PC-9 (cell line): ENCODE measurements at regions not wholly inside any gene's neighbourhood (a gene's known extent, or its start where the extent isn't known, plus 50 kb on each side); places are given as distances from the start of the nearest gene placed in this dataset.

Source experiments
- BruUV-seq: library from RNA; stranded (reverse); fragments of 400-500 nt; replicated peaks from 2 replicates; lab custom pipeline; 2021; lab: Mats Ljungman, UMichigan
- CTCF ChIA-PET: fragments of 300-600 bp; sonication (Branson Sonifier 250); formaldehyde crosslinking; loops from one replicate; lab custom pipeline; 2022; ENCODE audit warnings: antibody characterized with exemption; lab: Charles Lee
- POLR2A ChIA-PET: fragments of 300-600 bp; sonication (Branson Sonifier 250); formaldehyde crosslinking; loops from one replicate; lab custom pipeline; 2022; ENCODE audit warnings: antibody characterized with exemption; ENCODE audit not compliant: unreplicated experiment; lab: Charles Lee
- DNase-seq, 2 experiments: peaks; one replicate each; pipeline versions ENCODE4 v3.0.0 to v3.0.0-alpha.2; 2015 to 2022; ENCODE audit warnings: mixed read lengths in 1 of 2
- H2AFZ ChIP-seq: fragments of 200-600 bp; sonication (generic); 2 replicates; pipeline ENCODE4 v1.8.1; 2017; ENCODE audit warnings: antibody characterized with exemption
- H3F3A ChIP-seq: fragments of 200-600 bp; sonication (generic); 2 replicates; pipeline ENCODE4 v1.8.1; 2017; ENCODE audit warnings: antibody characterized with exemption, mild to moderate bottlenecking, low read depth; ENCODE audit not compliant: insufficient read depth
- H3K27ac ChIP-seq: fragments of 200-600 bp; sonication (generic); 2 replicates; pipeline ENCODE4 v1.6.1; 2016; ENCODE audit warnings: mixed run types
- H3K27me3 ChIP-seq: fragments of 200-600 bp; sonication (generic); 2 replicates; pipeline ENCODE4 v1.6.1; 2016; ENCODE audit warnings: low read depth, mixed run types; ENCODE audit not compliant: insufficient read depth
- H3K36me3 ChIP-seq: fragments of 200-600 bp; sonication (generic); 2 replicates; pipeline ENCODE4 v1.6.1; 2016; ENCODE audit warnings: low read depth, mixed run types
- H3K4me1 ChIP-seq: fragments of 200-600 bp; sonication (generic); replicated peaks from 2 replicates; pipeline ENCODE4 v1.6.1; 2016; ENCODE audit warnings: mixed run types; ENCODE audit not compliant: insufficient read depth
- H3K4me2 ChIP-seq: fragments of 200-600 bp; sonication (generic); 2 replicates; pipeline ENCODE4 v1.6.1; 2017; ENCODE audit warnings: mixed run types
- H3K4me3 ChIP-seq: fragments of 200-600 bp; sonication (generic); 2 replicates; pipeline ENCODE4 v1.6.1; 2016; ENCODE audit warnings: mixed run types
- H3K79me2 ChIP-seq: fragments of 200-600 bp; sonication (generic); 2 replicates; pipeline ENCODE4 v1.6.1; 2017; ENCODE audit warnings: low read depth, mixed run types
- H3K9me2 ChIP-seq: fragments of 200-600 bp; sonication (generic); 2 replicates; pipeline ENCODE4 v1.8.1; 2017; ENCODE audit warnings: mild to moderate bottlenecking; ENCODE audit not compliant: insufficient read depth
- H3K9me3 ChIP-seq: fragments of 200-600 bp; sonication (generic); 2 replicates; pipeline ENCODE4 v1.8.1; 2016; ENCODE audit warnings: low read depth; ENCODE audit not compliant: insufficient read depth
- H4K20me1 ChIP-seq: fragments of 200-600 bp; sonication (generic); 2 replicates; pipeline ENCODE4 v1.8.1; 2017; ENCODE audit not compliant: insufficient read depth
- EZH2 ChIP-seq: fragments of 200-600 bp; sonication (generic); IDR thresholded peaks from 2 replicates; pipeline ENCODE4 v1.8.0; 2017; ENCODE audit warnings: antibody characterized with exemption, low read depth
- intact Hi-C: fragments of 100-400 bp; cut with micrococcal nuclease; formaldehyde crosslinking; loops from one replicate; pipeline ENCODE4 v1.10.0; 2022; ENCODE audit not compliant: unreplicated experiment
- TF ChIP-seq, protein P1 (sequence below): fragments of 200-600 bp; sonication (generic); conservative IDR thresholded peaks from 2 replicates; pipeline ENCODE4 v1.6.1; 2017; ENCODE audit warnings: mixed run types, antibody characterized with exemption, mild to moderate bottlenecking, moderate library complexity

DNA sequence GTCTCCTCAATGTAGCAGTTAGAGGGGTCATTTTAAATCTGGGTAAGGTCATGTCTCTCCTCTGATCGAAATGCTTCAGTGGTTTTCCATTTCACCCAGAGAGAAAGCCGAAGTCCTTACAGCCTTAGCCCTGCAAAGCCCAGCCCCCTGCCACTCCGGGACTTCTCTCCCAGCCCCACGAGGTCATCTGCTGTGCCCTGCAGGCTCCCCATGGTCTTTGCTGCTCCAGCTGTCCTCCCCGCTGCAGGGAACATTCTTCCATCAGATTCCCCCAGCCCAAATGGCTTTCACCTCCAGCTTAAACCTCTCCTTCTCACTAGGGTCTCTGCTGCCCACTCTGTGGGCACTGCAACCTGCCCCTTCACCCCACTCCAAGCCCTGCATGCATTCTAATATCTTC, 626.5 kb downstream of the NPHP4 start:
- no peaks in the 10 kb centered on the region for H3K36me3 ChIP-seq
- no TSS peak for BruUV-seq

DNA sequence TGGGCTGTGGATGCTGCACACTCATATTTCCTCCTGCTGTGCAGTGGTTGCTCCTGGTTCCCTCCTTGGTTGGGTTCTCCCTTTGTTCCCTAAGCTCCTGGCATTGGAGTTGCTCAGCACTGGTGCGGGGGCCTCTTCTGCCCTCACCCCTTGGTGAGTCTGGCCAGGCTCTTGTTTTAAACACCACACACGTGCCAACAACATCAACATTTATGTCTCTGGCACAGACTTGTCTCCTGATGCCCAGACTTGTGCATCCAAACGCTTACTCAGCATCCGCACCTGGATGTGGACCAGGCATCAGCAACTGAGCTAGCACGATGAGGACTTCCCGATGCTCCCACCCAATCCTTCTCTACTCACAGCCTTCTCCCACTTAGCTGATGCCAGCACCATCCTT, 627.6 kb downstream of the NPHP4 start:
- Histone ChIP-seq H3K4me2 (no peak overlapping the region), H4K20me1 (no peaks in the 10 kb centered on the region), H3F3A (no peaks in the 10 kb centered on the region), H3K4me1 (no peaks in the 10 kb centered on the region), H3K4me3 (no peak overlapping the region), H3K27ac (no peak overlapping the region), H3K9me3 (no peaks in the 10 kb centered on the region), H3K9me2 (no peaks in the 10 kb centered on the region), H3K27me3 (peaks cover 3% of the 10 kb centered on the region; the same call in 1 of the 2 replicates), H3K36me3 (no peaks in the 10 kb centered on the region), H2AFZ (no peak overlapping the region), H3K79me2 (no peaks in the 10 kb centered on the region)
- DNase-seq = no peak
- TF ChIP-seq, protein P1, sequence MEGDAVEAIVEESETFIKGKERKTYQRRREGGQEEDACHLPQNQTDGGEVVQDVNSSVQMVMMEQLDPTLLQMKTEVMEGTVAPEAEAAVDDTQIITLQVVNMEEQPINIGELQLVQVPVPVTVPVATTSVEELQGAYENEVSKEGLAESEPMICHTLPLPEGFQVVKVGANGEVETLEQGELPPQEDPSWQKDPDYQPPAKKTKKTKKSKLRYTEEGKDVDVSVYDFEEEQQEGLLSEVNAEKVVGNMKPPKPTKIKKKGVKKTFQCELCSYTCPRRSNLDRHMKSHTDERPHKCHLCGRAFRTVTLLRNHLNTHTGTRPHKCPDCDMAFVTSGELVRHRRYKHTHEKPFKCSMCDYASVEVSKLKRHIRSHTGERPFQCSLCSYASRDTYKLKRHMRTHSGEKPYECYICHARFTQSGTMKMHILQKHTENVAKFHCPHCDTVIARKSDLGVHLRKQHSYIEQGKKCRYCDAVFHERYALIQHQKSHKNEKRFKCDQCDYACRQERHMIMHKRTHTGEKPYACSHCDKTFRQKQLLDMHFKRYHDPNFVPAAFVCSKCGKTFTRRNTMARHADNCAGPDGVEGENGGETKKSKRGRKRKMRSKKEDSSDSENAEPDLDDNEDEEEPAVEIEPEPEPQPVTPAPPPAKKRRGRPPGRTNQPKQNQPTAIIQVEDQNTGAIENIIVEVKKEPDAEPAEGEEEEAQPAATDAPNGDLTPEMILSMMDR = no peak
- no peak for TF ChIP-seq EZH2
- BruUV-seq = no TSS peak
- intact Hi-C loops = no loop called here
- ChIA-PET POLR2A (no interaction called here), CTCF (no interaction called here)

More for the DNA sequence above, 626.5 kb downstream of the NPHP4 start:
- Histone ChIP-seq H2AFZ (no peak overlapping the region), H3K27ac (no peak overlapping the region), H3K79me2 (no peaks in the 10 kb centered on the region), H3K4me1 (0 out of 2 replicates have a peak, but pooled peaks cover 6% of the 10 kb centered on the region), H4K20me1 (no peaks in the 10 kb centered on the region), H3F3A (no peaks in the 10 kb centered on the region), H3K9me2 (no peaks in the 10 kb centered on the region), H3K9me3 (no peaks in the 10 kb centered on the region), H3K27me3 (peaks cover 3% of the 10 kb centered on the region; the same call in 1 of the 2 replicates), H3K4me2 (no peak overlapping the region), H3K4me3 (no peak overlapping the region)
- ChIA-PET CTCF (no interaction called here), POLR2A (no interaction called here)
- intact Hi-C loops = no loop called here
- TF ChIP-seq, protein P1 = no peak
- no peak for TF ChIP-seq EZH2
- no peak for DNase-seq

DNA sequence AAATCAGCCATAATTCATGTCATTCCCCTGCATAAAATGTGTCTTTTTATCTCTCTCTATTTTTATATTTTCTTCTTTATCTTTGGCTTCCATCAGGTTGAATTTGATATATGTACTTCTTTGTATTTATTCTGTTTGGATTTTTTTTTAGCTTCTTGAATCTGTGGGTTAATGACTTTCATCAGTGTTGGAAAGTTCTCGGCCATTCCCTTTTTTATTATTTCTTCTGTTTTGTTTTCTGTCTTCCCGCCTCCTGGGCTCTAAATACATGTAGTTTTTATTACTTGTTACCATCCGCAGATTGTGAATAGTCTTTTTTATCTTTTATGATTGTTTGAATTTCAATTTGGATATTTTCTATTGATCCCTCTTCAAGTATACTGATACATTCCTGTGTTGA, 637.5 kb downstream of the NPHP4 start:
- H2AFZ ChIP-seq = no peak overlapping the region
- intact Hi-C loops = no loop called here
- CTCF ChIA-PET = no interaction called here
- H3K4me3 ChIP-seq = no peak overlapping the region
- H3K9me3 ChIP-seq = no peaks in the 10 kb centered on the region
- BruUV-seq = no TSS peak
- H3K27ac ChIP-seq = no peak overlapping the region
- no peaks in the 10 kb centered on the region for H3K36me3 ChIP-seq
- H3K4me1 ChIP-seq = no peaks in the 10 kb centered on the region
- no peaks in the 10 kb centered on the region for H3K9me2 ChIP-seq
- no peaks in the 10 kb centered on the region for H4K20me1 ChIP-seq
- POLR2A ChIA-PET = no interaction called here
- DNase-seq = no peak
- no peaks in the 10 kb centered on the region for H3K79me2 ChIP-seq
- H3K4me2 ChIP-seq = no peak overlapping the region
- no peaks in the 10 kb centered on the region for H3K27me3 ChIP-seq
- no peaks in the 10 kb centered on the region for H3F3A ChIP-seq
- no peak for TF ChIP-seq EZH2
- TF ChIP-seq, protein P1 = no peak
